ENCODE measurements at regions not wholly inside any gene's neighbourhood (a gene's known extent, or its start where the extent isn't known, plus 50 kb on each side); places are given as distances from the start of the nearest gene placed in this dataset.

DNA sequence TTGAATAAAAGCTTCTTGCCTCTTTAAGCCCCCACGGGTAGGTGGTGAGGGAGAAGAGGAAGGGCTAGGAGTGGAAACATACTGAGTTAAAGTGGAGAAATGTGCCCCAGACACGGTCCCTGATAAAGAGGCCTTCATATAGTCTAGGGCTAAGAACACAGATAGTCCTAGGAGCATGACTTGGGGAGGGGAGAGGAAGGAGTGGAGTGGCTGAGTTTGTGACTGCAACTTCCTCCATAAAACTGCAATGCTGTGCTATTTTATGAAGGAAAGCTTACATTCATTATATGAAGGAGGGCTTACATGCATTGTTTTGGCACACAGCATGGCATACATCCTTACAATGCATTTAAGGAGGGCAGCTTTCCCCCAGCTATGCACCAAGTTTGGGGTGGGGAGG, 1129.4 kb upstream of the LRRTM3 start:
- TF ChIP-seq, protein P1, sequence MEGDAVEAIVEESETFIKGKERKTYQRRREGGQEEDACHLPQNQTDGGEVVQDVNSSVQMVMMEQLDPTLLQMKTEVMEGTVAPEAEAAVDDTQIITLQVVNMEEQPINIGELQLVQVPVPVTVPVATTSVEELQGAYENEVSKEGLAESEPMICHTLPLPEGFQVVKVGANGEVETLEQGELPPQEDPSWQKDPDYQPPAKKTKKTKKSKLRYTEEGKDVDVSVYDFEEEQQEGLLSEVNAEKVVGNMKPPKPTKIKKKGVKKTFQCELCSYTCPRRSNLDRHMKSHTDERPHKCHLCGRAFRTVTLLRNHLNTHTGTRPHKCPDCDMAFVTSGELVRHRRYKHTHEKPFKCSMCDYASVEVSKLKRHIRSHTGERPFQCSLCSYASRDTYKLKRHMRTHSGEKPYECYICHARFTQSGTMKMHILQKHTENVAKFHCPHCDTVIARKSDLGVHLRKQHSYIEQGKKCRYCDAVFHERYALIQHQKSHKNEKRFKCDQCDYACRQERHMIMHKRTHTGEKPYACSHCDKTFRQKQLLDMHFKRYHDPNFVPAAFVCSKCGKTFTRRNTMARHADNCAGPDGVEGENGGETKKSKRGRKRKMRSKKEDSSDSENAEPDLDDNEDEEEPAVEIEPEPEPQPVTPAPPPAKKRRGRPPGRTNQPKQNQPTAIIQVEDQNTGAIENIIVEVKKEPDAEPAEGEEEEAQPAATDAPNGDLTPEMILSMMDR (IDR thresholded peaks at IDR 0.05) = no peak
- H3K4me3 ChIP-seq = no peak overlapping the region
- no peak for DNase-seq (ENCODE audit: low spot score)
- no peak overlapping the region for H3K27ac ChIP-seq

DNA sequence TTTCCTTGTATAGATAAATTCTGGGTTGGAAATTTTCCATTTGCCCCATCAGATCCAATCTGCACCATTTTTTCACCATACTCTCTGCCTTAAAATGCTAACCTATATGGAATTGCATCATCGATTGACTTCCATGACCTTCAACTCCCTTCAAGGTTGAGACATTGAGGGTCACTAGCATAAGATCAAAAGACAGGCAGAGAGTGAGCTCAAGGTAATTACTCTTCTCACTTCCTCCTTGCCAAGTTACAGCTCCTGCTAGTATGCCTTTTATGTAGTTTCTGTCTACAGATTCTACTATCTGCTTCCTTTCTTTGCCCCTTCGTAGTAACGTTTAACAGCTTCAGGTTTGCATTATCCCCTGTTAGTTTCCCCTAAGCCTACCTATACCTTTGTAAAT, 1127.7 kb upstream of the LRRTM3 start:
- no peak for DNase-seq (ENCODE audit: low spot score)
- H3K27ac ChIP-seq = no peak overlapping the region
- H3K4me3 ChIP-seq = no peak overlapping the region
- TF ChIP-seq, protein P1 (IDR thresholded peaks at IDR 0.05) = no peak

- no peak for DNase-seq (ENCODE audit: low spot score)
- Histone ChIP-seq H3K4me3 (no peak overlapping the region), H3K27ac (no peak overlapping the region)
- TF ChIP-seq, protein P1 (IDR thresholded peaks at IDR 0.05) = no peak
Observed at GRCh38 chr10:65802391-65802790, 1123.4 kb upstream of the LRRTM3 start.

GRCh38 chr10:65805511-65805910, 1120.3 kb upstream of the LRRTM3 start:
- Histone ChIP-seq H3K27ac (no peak overlapping the region), H3K4me3 (no peak overlapping the region)
- no peak for DNase-seq (ENCODE audit: low spot score)
- TF ChIP-seq, protein P1 (IDR thresholded peaks at IDR 0.05) = no peak

DNA sequence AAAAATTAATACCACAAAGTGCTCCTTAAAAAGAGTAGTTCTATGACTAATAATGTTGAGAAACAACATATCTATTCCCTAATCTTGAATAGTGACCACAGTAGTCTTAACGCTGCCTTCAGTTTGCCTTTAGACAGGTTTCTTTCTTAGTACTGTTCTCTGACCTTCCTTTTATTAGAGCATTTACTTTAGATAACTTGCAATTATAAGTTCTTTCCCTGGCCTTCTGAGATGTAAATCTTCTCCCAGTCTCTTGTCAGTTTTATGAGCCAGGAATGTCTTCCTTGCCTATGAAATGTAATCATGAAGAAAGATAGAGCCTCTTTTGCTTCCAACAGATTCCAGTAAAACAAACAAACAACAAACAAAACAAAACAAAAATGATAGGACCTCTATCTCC, 1119.8 kb upstream of the LRRTM3 start:
- H3K27ac ChIP-seq = no peak overlapping the region
- no peak for DNase-seq (ENCODE audit: low spot score)
- H3K4me3 ChIP-seq = no peak overlapping the region
- TF ChIP-seq, protein P1 (IDR thresholded peaks at IDR 0.05) = no peak

GRCh38 chr10:65808687-65809333, 1117.0 kb upstream of the LRRTM3 start:
- TF ChIP-seq, protein P1 (IDR thresholded peaks at IDR 0.05) = no peak
- Histone ChIP-seq H3K4me3 (no peak overlapping the region), H3K27ac (no peak overlapping the region)
- DNase-seq (ENCODE audit: low spot score) = no peak

GRCh38 chr10:65811931-65812525, 1113.8 kb upstream of the LRRTM3 start:
- no peak overlapping the region for H3K4me3 ChIP-seq
- no peak for DNase-seq (ENCODE audit: low spot score)
- TF ChIP-seq, protein P1 (IDR thresholded peaks at IDR 0.05) = no peak
- H3K27ac ChIP-seq = no peak overlapping the region

Measured in coronary artery (tissue), 2 donors.